MM.1S (cell line): ENCODE measurements at regions not wholly inside any gene's neighbourhood (a gene's known extent, or its start where the extent isn't known, plus 50 kb on each side); places are given as distances from the start of the nearest gene placed in this dataset.

Experiments used
- EZH2 ChIP-seq: fragments of 300-600 bp; sonication (generic); optimal IDR thresholded peaks from 2 replicates; pipeline ENCODE3; 2017; ENCODE audit warnings: low read depth, mild to moderate bottlenecking, antibody characterized with exemption, low read length, mixed read lengths
- EZH2phosphoT487 ChIP-seq: fragments of 300-600 bp; sonication (generic); IDR thresholded peaks from 2 replicates; pipeline ENCODE4 v1.6.1; 2018; ENCODE audit warnings: antibody characterized with exemption, low read length
- TF ChIP-seq, protein P1 (sequence below): fragments of 300-600 bp; sonication (generic); IDR thresholded peaks from 2 replicates; pipeline ENCODE4 v1.5.1; 2016; ENCODE audit warnings: antibody characterized with exemption, low read length, mixed read lengths

DNA sequence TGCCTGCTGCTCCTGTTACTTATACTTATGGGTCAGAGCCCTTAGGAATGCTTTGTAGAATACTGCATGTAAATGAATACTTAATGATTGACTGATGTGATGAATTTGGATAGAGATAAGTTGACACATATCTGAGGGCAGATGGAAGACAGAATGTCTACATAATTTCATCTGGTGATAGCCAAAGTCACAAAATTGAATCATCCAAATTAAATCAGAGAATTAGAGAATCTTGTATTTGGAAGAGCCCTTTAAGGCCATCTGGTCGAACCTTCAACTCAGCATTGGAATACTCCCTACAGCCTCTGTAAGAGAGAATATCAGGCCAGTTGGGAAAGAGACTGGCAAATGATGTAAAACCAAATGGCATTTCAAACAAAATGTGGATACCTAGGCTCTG lies 944.8 kb downstream of the RPA4 start:
- TF ChIP-seq, protein P1, sequence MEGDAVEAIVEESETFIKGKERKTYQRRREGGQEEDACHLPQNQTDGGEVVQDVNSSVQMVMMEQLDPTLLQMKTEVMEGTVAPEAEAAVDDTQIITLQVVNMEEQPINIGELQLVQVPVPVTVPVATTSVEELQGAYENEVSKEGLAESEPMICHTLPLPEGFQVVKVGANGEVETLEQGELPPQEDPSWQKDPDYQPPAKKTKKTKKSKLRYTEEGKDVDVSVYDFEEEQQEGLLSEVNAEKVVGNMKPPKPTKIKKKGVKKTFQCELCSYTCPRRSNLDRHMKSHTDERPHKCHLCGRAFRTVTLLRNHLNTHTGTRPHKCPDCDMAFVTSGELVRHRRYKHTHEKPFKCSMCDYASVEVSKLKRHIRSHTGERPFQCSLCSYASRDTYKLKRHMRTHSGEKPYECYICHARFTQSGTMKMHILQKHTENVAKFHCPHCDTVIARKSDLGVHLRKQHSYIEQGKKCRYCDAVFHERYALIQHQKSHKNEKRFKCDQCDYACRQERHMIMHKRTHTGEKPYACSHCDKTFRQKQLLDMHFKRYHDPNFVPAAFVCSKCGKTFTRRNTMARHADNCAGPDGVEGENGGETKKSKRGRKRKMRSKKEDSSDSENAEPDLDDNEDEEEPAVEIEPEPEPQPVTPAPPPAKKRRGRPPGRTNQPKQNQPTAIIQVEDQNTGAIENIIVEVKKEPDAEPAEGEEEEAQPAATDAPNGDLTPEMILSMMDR, result no peak
- TF ChIP-seq EZH2, result no peak
- TF ChIP-seq EZH2phosphoT487, result no peak
